Ammon's horn (tissue), 1 donor: ENCODE measurements at regions not wholly inside any gene's neighbourhood (a gene's known extent, or its start where the extent isn't known, plus 50 kb on each side); places are given as distances from the start of the nearest gene placed in this dataset.

Experiments
- DNase-seq: peaks from one replicate; pipeline ENCODE4 v3.0.0-alpha.2; 2016; ENCODE audit warnings: low spot score

- no peak for DNase-seq
These were observed 364.0 kb downstream of the LPIN1 start for GRCh38 chr2:12110481-12110880.

- no peak for DNase-seq
These were observed 367.0 kb downstream of the LPIN1 start for GRCh38 chr2:12113412-12113811.

GRCh38 chr2:12114816-12115215 is 368.4 kb downstream of the LPIN1 start:
- DNase-seq, result no peak

GRCh38 chr2:12116228-12116750 is 369.9 kb downstream of the LPIN1 start:
- DNase-seq, result no peak

GRCh38 chr2:12119841-12120240 is 373.4 kb downstream of the LPIN1 start:
- DNase-seq, result no peak

- no peak for DNase-seq
These were observed 374.1 kb downstream of the LPIN1 start for GRCh38 chr2:12120281-12121150.

- no peak for DNase-seq
These were observed 378.4 kb downstream of the LPIN1 start for GRCh38 chr2:12124790-12125189.

GRCh38 chr2:12126318-12126717 is 379.9 kb downstream of the LPIN1 start:
- DNase-seq, result no peak

- DNase-seq, result no peak
These were observed 381.2 kb downstream of the LPIN1 start for GRCh38 chr2:12127638-12128037.

GRCh38 chr2:12131975-12132374 is 385.5 kb downstream of the LPIN1 start:
- no peak for DNase-seq

- DNase-seq, result no peak
These were observed 395.3 kb downstream of the LPIN1 start for GRCh38 chr2:12141618-12142258.

- no peak for DNase-seq
These were observed 405.3 kb downstream of the LPIN1 start for GRCh38 chr2:12151716-12152115.

- DNase-seq, result no peak
These were observed 406.5 kb downstream of the LPIN1 start for GRCh38 chr2:12152888-12153287.

GRCh38 chr2:12155303-12156051 is 409.0 kb downstream of the LPIN1 start:
- DNase-seq, result no peak

- no peak for DNase-seq
These were observed 409.9 kb downstream of the LPIN1 start for GRCh38 chr2:12156349-12156748.

- DNase-seq, result no peak
These were observed 414.7 kb downstream of the LPIN1 start for GRCh38 chr2:12161085-12161484.

GRCh38 chr2:12162269-12163247 is 416.1 kb downstream of the LPIN1 start:
- peak; percentile 32 for DNase-seq

- no peak for DNase-seq
These were observed 417.4 kb downstream of the LPIN1 start for GRCh38 chr2:12163866-12164265.

GRCh38 chr2:12164689-12165088 is 418.3 kb downstream of the LPIN1 start:
- DNase-seq, result no peak

GRCh38 chr2:12167525-12168317 is 421.3 kb downstream of the LPIN1 start:
- DNase-seq, result peak; percentile 80
